ENCODE measurements at regions not wholly inside any gene's neighbourhood (a gene's known extent, or its start where the extent isn't known, plus 50 kb on each side); places are given as distances from the start of the nearest gene placed in this dataset.

GRCh38 chr9:81256368-81256767 is 433.0 kb downstream of the TLE1 start:
- TF ChIP-seq POLR2A (IDR thresholded peaks at IDR 0.05) = no peak
- TF ChIP-seq, protein P1, sequence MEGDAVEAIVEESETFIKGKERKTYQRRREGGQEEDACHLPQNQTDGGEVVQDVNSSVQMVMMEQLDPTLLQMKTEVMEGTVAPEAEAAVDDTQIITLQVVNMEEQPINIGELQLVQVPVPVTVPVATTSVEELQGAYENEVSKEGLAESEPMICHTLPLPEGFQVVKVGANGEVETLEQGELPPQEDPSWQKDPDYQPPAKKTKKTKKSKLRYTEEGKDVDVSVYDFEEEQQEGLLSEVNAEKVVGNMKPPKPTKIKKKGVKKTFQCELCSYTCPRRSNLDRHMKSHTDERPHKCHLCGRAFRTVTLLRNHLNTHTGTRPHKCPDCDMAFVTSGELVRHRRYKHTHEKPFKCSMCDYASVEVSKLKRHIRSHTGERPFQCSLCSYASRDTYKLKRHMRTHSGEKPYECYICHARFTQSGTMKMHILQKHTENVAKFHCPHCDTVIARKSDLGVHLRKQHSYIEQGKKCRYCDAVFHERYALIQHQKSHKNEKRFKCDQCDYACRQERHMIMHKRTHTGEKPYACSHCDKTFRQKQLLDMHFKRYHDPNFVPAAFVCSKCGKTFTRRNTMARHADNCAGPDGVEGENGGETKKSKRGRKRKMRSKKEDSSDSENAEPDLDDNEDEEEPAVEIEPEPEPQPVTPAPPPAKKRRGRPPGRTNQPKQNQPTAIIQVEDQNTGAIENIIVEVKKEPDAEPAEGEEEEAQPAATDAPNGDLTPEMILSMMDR (IDR thresholded peaks at IDR 0.05) = no peak
